GM23338 (cell line): ENCODE measurements at regions not wholly inside any gene's neighbourhood (a gene's known extent, or its start where the extent isn't known, plus 50 kb on each side); places are given as distances from the start of the nearest gene placed in this dataset.
A peak's percentile ranks its signal among the peaks of the same experiment; 100 is the strongest.

ENCODE experiments used
- ATAC-seq: fragments of 200-7000 bp; cut with Tn5 transposase; 3 replicates; pipeline ENCODE4 v1.9.1; 2020
- DNase-seq: peaks from one replicate; pipeline ENCODE4 v3.0.0-alpha.2; 2015; ENCODE audit warnings: low spot score
- H2AFZ ChIP-seq: fragments of 200-600 bp; sonication (generic); 2 replicates; pipeline ENCODE4 v1.8.0; 2016; ENCODE audit warnings: antibody characterized with exemption, mild to moderate bottlenecking, moderate library complexity
- H3F3A ChIP-seq: fragments of 200-600 bp; sonication (generic); replicated peaks from 2 replicates; pipeline ENCODE4 v1.8.0; 2017; ENCODE audit warnings: antibody characterized with exemption, mixed run types, low read depth
- H3K27ac ChIP-seq: fragments of 200-600 bp; sonication (generic); 2 replicates; pipeline ENCODE4 v1.6.1; 2016; ENCODE audit warnings: low read depth
- H3K27me3 ChIP-seq: fragments of 200-600 bp; sonication (generic); 2 replicates; pipeline ENCODE4 v1.8.0; 2016; ENCODE audit warnings: mild to moderate bottlenecking, mixed run types, moderate library complexity; ENCODE audit not compliant: insufficient read depth
- H3K36me3 ChIP-seq: fragments of 200-600 bp; sonication (generic); 2 replicates; pipeline ENCODE4 v1.8.0; 2016; ENCODE audit warnings: mild to moderate bottlenecking; ENCODE audit not compliant: insufficient read depth
- H3K4me1 ChIP-seq: fragments of 200-600 bp; sonication (generic); 2 replicates; pipeline ENCODE4 v1.8.0; 2016; ENCODE audit warnings: mild to moderate bottlenecking, moderate library complexity; ENCODE audit not compliant: insufficient read depth
- H3K4me2 ChIP-seq: fragments of 200-600 bp; sonication (generic); 2 replicates; pipeline ENCODE4 v1.7.1; 2017; ENCODE audit warnings: mixed run types
- H3K4me3 ChIP-seq: fragments of 200-600 bp; sonication (generic); 2 replicates; pipeline ENCODE4 v1.6.1; 2016; ENCODE audit warnings: mixed run types
- H3K79me2 ChIP-seq: fragments of 200-600 bp; sonication (generic); replicated peaks from 2 replicates; pipeline ENCODE4 v1.8.0; 2017; ENCODE audit warnings: mild to moderate bottlenecking; ENCODE audit not compliant: insufficient read depth
- H3K9me2 ChIP-seq: fragments of 200-600 bp; sonication (generic); 2 replicates; pipeline ENCODE4 v1.8.0; 2017; ENCODE audit not compliant: insufficient read depth
- H4K20me1 ChIP-seq: fragments of 200-600 bp; sonication (generic); replicated peaks from 2 replicates; pipeline ENCODE4 v1.8.0; 2017; ENCODE audit warnings: mild to moderate bottlenecking; ENCODE audit not compliant: insufficient read depth
- H3K27ac Mint-ChIP-seq: 2 replicates; pipeline ENCODE4 v1.8.0; 2020; ENCODE audit warnings: inconsistent platforms, mild to moderate bottlenecking, moderate library complexity, mixed read lengths
- H3K27me3 Mint-ChIP-seq: 3 replicates; pipeline ENCODE4 v1.8.0; 2022; ENCODE audit warnings: low read depth, mild to moderate bottlenecking, moderate library complexity, mixed read lengths, inconsistent platforms; ENCODE audit not compliant: insufficient read depth, poor library complexity
- H3K36me3 Mint-ChIP-seq: 3 replicates; pipeline ENCODE4 v1.8.0; 2021; ENCODE audit warnings: low read depth, mild to moderate bottlenecking, inconsistent platforms, moderate library complexity, mixed read lengths
- H3K4me1 Mint-ChIP-seq: 3 replicates; pipeline ENCODE4 v1.8.0; 2020; ENCODE audit warnings: mild to moderate bottlenecking, inconsistent platforms, mixed read lengths
- H3K4me3 Mint-ChIP-seq: 3 replicates; pipeline ENCODE4 v1.8.0; 2021; ENCODE audit warnings: moderate library complexity, mild to moderate bottlenecking, inconsistent platforms, mixed read lengths
- H3K9me3 Mint-ChIP-seq: 3 replicates; pipeline ENCODE4 v1.8.0; 2020; ENCODE audit warnings: moderate library complexity, mild to moderate bottlenecking, inconsistent platforms, mixed read lengths
- EZH2 ChIP-seq: fragments of 200-600 bp; sonication (generic); IDR thresholded peaks from one replicate; pipeline ENCODE4 v1.8.0; 2017; ENCODE audit warnings: antibody characterized with exemption, mild to moderate bottlenecking, low read depth; ENCODE audit not compliant: unreplicated experiment
- TF ChIP-seq, protein P1 (sequence below): IDR thresholded peaks from 2 replicates; pipeline ENCODE4 v1.6.1; 2016; ENCODE audit warnings: antibody characterized with exemption
- TF ChIP-seq, protein P2 (sequence below): IDR thresholded peaks from one replicate; pipeline ENCODE4 v1.6.1; 2018; ENCODE audit warnings: antibody characterized with exemption; ENCODE audit not compliant: unreplicated experiment
- TF ChIP-seq, protein P3 (sequence below), 2 experiments: fragments of 200-600 bp in 1 of 2; sonication (generic) in 1 of 2; conservative IDR thresholded peaks; 2 replicates each; pipeline versions ENCODE4 v1.5.1 to v1.6.1; 2016 to 2017; ENCODE audit warnings: antibody characterized with exemption in 2 of 2, low read depth in 2 of 2, mild to moderate bottlenecking in 2 of 2, moderate library complexity in 1 of 2

DNA sequence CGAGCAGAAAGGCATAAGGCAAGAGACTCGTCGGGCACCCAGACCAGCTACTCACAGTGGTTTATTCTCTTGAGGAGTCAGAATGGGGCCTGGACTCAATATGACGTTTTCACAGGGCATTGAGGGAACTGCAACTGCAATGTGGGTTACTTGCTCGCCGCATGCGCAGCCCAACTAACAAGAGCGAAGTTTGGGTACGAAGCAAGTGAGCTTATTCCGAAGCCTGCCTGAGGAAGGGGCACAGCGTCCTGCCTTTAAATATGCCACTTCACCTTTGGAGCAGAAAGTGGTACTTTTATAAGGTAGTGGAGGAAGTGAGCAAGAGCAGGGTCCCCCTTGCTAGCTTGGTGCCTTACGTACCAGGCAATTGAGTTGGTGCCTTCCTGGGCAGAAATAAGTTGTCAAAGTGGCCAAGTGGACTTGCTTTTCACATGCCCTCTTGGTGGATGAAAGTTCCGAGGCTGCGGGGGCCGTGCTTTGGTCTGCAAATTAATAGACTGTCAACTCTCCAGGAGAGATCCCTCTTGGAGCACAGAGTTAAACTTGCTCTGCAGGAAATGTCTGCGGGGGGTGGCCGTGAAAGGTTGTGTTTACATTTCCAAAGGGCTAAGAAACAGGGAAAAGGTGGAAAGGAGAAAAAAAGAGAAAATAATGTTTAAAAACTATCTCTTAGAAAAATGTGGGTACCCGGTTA, 480.4 kb downstream of the TRIML1 start:
- DNase-seq: peak; percentile 61
- H2AFZ ChIP-seq: peak overlapping the region; percentile 87; the same call in 1 of the 2 replicates

More for the DNA sequence above, 480.4 kb downstream of the TRIML1 start:
- Histone ChIP-seq H3K9me2 (peaks cover 3% of the 10 kb centered on the region; the same call in 1 of the 2 replicates), H3K4me1 (peaks cover 14% of the 10 kb centered on the region; the same call in 1 of the 2 replicates), H3K27me3 (no peaks in the 10 kb centered on the region), H3K4me3 (no peak overlapping the region), H3K27ac (no peak overlapping the region), H3K79me2 (no peaks in the 10 kb centered on the region), H3F3A (no peaks in the 10 kb centered on the region), H3K36me3 (no peaks in the 10 kb centered on the region), H4K20me1 (no peaks in the 10 kb centered on the region), H3K4me2 (0 out of 2 replicates have a peak overlapping the region, but pooled peaks have one; percentile 25)
- peaks cover 5% of the 10 kb centered on the region for H3K27me3 Mint-ChIP-seq
- no peak overlapping the region for H3K4me3 Mint-ChIP-seq
- H3K4me1 Mint-ChIP-seq: peaks cover 18% of the 10 kb centered on the region
- no peak overlapping the region for H3K27ac Mint-ChIP-seq
- TF ChIP-seq, protein P1, sequence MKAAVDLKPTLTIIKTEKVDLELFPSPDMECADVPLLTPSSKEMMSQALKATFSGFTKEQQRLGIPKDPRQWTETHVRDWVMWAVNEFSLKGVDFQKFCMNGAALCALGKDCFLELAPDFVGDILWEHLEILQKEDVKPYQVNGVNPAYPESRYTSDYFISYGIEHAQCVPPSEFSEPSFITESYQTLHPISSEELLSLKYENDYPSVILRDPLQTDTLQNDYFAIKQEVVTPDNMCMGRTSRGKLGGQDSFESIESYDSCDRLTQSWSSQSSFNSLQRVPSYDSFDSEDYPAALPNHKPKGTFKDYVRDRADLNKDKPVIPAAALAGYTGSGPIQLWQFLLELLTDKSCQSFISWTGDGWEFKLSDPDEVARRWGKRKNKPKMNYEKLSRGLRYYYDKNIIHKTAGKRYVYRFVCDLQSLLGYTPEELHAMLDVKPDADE: no peak
- TF ChIP-seq, protein P2, sequence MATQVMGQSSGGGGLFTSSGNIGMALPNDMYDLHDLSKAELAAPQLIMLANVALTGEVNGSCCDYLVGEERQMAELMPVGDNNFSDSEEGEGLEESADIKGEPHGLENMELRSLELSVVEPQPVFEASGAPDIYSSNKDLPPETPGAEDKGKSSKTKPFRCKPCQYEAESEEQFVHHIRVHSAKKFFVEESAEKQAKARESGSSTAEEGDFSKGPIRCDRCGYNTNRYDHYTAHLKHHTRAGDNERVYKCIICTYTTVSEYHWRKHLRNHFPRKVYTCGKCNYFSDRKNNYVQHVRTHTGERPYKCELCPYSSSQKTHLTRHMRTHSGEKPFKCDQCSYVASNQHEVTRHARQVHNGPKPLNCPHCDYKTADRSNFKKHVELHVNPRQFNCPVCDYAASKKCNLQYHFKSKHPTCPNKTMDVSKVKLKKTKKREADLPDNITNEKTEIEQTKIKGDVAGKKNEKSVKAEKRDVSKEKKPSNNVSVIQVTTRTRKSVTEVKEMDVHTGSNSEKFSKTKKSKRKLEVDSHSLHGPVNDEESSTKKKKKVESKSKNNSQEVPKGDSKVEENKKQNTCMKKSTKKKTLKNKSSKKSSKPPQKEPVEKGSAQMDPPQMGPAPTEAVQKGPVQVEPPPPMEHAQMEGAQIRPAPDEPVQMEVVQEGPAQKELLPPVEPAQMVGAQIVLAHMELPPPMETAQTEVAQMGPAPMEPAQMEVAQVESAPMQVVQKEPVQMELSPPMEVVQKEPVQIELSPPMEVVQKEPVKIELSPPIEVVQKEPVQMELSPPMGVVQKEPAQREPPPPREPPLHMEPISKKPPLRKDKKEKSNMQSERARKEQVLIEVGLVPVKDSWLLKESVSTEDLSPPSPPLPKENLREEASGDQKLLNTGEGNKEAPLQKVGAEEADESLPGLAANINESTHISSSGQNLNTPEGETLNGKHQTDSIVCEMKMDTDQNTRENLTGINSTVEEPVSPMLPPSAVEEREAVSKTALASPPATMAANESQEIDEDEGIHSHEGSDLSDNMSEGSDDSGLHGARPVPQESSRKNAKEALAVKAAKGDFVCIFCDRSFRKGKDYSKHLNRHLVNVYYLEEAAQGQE: no peak
- no peak for TF ChIP-seq EZH2
- TF ChIP-seq, protein P3, sequence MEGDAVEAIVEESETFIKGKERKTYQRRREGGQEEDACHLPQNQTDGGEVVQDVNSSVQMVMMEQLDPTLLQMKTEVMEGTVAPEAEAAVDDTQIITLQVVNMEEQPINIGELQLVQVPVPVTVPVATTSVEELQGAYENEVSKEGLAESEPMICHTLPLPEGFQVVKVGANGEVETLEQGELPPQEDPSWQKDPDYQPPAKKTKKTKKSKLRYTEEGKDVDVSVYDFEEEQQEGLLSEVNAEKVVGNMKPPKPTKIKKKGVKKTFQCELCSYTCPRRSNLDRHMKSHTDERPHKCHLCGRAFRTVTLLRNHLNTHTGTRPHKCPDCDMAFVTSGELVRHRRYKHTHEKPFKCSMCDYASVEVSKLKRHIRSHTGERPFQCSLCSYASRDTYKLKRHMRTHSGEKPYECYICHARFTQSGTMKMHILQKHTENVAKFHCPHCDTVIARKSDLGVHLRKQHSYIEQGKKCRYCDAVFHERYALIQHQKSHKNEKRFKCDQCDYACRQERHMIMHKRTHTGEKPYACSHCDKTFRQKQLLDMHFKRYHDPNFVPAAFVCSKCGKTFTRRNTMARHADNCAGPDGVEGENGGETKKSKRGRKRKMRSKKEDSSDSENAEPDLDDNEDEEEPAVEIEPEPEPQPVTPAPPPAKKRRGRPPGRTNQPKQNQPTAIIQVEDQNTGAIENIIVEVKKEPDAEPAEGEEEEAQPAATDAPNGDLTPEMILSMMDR (conservative IDR thresholded peaks at IDR 0.05; ENCODE audit: low read depth in 2 of 2): 0 out of 4 replicates have a peak, but pooled peaks of 1 of the 2 experiments have one; percentile 6
- no peaks in the 10 kb centered on the region for H3K36me3 Mint-ChIP-seq
- peak; percentile 89 for ATAC-seq
- no peaks in the 10 kb centered on the region; the same call in 2 of the 3 replicates for H3K9me3 Mint-ChIP-seq
